Peyer's patch (tissue), 4 donors: ENCODE measurements at regions not wholly inside any gene's neighbourhood (a gene's known extent, or its start where the extent isn't known, plus 50 kb on each side); places are given as distances from the start of the nearest gene placed in this dataset.

ENCODE experiments used
- DNase-seq, 3 donors: peaks; one replicate each; pipeline ENCODE4 v3.0.0-alpha.2; 2017 to 2019
- H3K27ac ChIP-seq, 4 donors: fragments of 200-600 bp; sonication (generic); one replicate each; pipeline ENCODE4 v1.5.1; 2016 to 2019
- H3K27me3 ChIP-seq, 2 donors: fragments of 200-600 bp; sonication (generic); one replicate each; pipeline ENCODE4 v1.5.1; 2019
- H3K36me3 ChIP-seq, 3 donors: fragments of 200-600 bp; sonication (generic); one replicate each; pipeline ENCODE4 v1.5.1; 2016 to 2019
- H3K4me1 ChIP-seq, 4 donors: fragments of 200-600 bp; sonication (generic); one replicate each; pipeline ENCODE4 v1.5.1; 2016 to 2019
- H3K4me3 ChIP-seq, 4 donors: fragments of 200-600 bp; sonication (generic); 1 replicate in 3 of 4; 2 replicates in 1 of 4; pipeline ENCODE4 v1.5.1; 2016 to 2019; ENCODE audit warnings: mild to moderate bottlenecking in 1 of 4
- H3K9me3 ChIP-seq, 4 donors: fragments of 200-600 bp; sonication (generic); one replicate each; pipeline ENCODE4 v1.5.1; 2016 to 2019; ENCODE audit warnings: mild to moderate bottlenecking in 1 of 4
- POLR2A ChIP-seq, 2 donors: fragments of 450-650 bp; IDR thresholded peaks; one replicate each; pipeline ENCODE4 v1.5.1; 2017; ENCODE audit warnings: antibody characterized with exemption in 2 of 2, mild to moderate bottlenecking in 2 of 2, moderate library complexity in 2 of 2
- TF ChIP-seq, protein P1 (sequence below), 6 experiments: fragments of 450-650 bp in 4 of 6; fragments of 200-600 bp in 2 of 6; sonication (generic) in 1 of 6; IDR thresholded peaks; one replicate each; pipeline ENCODE4 v1.5.1; 2017 to 2019; ENCODE audit warnings: antibody characterized with exemption in 6 of 6, mild to moderate bottlenecking in 3 of 6, moderate library complexity in 1 of 6

DNA sequence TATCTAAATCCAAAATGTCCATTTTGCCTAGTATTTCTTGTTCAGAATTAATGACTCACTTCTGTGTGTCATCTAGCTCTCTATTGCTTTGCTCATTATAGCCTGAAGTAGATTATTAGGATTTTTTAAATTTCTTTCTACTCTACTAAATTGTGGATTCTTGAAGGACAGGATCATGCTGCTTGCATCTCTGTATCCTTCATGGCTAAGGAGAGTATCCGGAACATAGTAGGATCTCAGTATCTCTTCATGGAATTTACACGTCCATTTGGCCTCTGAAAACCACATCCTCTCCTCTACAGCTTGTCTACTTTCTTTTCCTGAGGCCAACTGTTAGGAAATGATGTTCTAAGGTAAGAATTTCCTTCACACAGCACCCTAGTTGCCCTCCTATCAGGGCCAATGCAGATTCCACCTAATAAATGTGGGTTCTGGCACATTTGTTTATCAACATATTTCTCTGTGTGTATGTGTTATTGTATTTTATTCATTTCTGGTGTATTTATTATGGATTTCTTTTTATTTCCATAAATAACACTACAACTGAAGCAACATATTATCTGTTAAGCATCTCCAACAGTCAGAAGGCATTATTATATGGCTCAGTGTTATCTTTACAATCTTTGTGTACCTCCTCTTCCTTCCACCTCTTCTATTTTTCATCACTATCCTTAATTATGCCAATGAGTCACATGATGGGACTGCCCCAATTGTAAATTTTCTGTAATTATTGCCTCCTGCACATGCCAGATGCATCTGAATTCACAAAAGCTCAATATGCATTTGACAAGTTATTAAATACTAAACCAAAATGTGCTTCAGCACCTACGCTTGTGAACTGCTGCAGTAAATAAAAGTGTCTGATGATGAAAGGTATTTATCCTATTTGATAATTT is 557.8 kb upstream of the TLE4 start:
- Histone ChIP-seq H3K4me3 (no peak overlapping the region), H3K4me1 (no peaks in the 10 kb centered on the region), H3K36me3 (no peaks in the 10 kb centered on the region), H3K27ac (no peak overlapping the region), H3K27me3 (no peaks in the 10 kb centered on the region), H3K9me3 (no peaks in the 10 kb centered on the region)
- DNase-seq = no peak
- TF ChIP-seq, protein P1, sequence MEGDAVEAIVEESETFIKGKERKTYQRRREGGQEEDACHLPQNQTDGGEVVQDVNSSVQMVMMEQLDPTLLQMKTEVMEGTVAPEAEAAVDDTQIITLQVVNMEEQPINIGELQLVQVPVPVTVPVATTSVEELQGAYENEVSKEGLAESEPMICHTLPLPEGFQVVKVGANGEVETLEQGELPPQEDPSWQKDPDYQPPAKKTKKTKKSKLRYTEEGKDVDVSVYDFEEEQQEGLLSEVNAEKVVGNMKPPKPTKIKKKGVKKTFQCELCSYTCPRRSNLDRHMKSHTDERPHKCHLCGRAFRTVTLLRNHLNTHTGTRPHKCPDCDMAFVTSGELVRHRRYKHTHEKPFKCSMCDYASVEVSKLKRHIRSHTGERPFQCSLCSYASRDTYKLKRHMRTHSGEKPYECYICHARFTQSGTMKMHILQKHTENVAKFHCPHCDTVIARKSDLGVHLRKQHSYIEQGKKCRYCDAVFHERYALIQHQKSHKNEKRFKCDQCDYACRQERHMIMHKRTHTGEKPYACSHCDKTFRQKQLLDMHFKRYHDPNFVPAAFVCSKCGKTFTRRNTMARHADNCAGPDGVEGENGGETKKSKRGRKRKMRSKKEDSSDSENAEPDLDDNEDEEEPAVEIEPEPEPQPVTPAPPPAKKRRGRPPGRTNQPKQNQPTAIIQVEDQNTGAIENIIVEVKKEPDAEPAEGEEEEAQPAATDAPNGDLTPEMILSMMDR (IDR thresholded peaks at IDR 0.05) = no peak
- TF ChIP-seq POLR2A (IDR thresholded peaks at IDR 0.05) = no peak

DNA sequence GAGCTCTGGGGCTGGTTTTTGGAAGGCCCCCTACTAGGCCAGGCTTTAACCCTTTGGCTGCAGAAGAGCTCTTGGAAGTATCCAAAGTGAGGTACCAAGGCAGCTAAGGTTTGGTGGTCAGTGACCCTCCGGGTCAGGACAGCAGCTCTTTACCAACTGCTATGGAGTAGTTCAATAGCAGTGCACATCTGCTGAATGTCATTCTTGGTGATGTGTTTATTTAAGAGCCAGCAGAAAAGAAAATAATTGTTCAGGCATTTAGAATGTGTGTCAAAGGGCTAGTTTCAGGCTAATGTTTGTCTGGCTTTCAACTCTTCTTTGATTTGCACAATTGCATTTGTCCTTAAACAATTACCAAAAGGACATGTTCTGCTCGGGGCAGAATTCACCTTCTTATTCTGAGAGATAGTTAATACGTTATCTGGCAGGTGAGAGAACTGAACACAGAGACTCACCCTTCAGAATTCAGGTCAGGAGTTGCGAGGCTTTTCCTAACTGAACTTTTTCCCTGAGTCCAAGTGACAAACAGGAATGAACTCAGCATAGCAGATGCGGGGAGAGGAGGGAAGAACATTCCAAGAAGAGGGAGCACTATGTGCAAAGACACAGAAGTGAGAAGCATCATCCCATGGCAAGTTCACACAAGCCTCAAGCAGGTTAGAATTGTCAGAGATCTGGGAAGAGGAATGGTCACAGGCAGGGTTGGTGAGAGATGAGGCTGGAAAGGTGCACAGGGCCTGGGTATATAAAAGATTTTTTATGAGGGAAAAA is 556.7 kb upstream of the TLE4 start:
- Histone ChIP-seq H3K4me3 (no peak overlapping the region), H3K4me1 (no peaks in the 10 kb centered on the region), H3K9me3 (no peaks in the 10 kb centered on the region), H3K27ac (no peak overlapping the region), H3K27me3 (no peaks in the 10 kb centered on the region), H3K36me3 (no peaks in the 10 kb centered on the region)
- DNase-seq = no peak
- TF ChIP-seq, protein P1 (IDR thresholded peaks at IDR 0.05) = no peak
- no peak for TF ChIP-seq POLR2A (IDR thresholded peaks at IDR 0.05)

DNA sequence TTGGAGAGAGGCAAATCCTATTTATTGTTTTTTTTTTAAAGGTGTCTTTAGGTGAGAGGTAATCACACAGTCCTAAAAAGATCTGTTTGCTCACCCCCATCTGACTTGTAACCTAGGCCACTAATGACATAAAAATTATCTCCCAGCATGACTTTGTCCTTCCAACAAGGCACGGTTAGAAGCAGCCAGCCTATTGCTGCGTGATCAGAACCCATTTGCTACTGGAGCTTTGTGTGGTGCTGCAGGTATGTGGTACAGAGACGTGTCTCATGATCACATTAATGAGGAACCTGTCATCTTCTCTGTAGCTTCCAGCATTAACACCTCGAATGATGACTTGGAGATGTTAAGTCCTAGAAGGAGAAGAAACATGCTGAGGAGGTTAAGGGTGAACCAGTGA is 555.8 kb upstream of the TLE4 start:
- Histone ChIP-seq H3K4me1 (no peaks in the 10 kb centered on the region), H3K4me3 (no peak overlapping the region), H3K9me3 (peaks cover 0 to 3% (median 0%) of the 10 kb centered on the region in 4 donors), H3K36me3 (no peaks in the 10 kb centered on the region), H3K27ac (no peak overlapping the region), H3K27me3 (no peaks in the 10 kb centered on the region)
- TF ChIP-seq, protein P1 (IDR thresholded peaks at IDR 0.05) = no peak
- TF ChIP-seq POLR2A (IDR thresholded peaks at IDR 0.05) = no peak
- no peak for DNase-seq

DNA sequence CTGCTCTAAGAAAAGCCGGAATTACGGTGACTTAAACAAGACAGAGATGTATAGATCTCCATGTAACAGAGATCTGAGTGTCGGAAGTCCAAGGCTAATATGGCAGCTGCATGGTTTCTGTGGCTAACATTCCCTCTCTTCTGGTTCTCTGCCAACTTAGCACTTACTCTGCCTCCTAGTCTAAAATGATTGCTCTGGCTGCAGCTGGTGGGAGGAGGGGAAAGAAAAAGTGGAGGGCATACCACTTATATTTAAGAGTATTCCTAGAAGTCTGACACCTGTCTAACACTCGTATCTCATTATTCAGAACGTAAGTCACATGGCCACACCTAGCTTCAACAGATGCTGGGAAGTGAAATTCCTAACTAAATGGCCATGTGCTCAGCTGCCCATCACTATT is 551.5 kb upstream of the TLE4 start:
- no peak for DNase-seq
- H3K4me1 ChIP-seq = no peaks in the 10 kb centered on the region
- H3K27ac ChIP-seq = no peak overlapping the region
- TF ChIP-seq, protein P1 (IDR thresholded peaks at IDR 0.05) = no peak
- TF ChIP-seq POLR2A (IDR thresholded peaks at IDR 0.05) = no peak
- H3K4me3 ChIP-seq = no peak overlapping the region
- no peaks in the 10 kb centered on the region for H3K36me3 ChIP-seq
- H3K27me3 ChIP-seq = no peaks in the 10 kb centered on the region
- peaks cover 0 to 3% (median 0%) of the 10 kb centered on the region in 4 donors for H3K9me3 ChIP-seq

DNA sequence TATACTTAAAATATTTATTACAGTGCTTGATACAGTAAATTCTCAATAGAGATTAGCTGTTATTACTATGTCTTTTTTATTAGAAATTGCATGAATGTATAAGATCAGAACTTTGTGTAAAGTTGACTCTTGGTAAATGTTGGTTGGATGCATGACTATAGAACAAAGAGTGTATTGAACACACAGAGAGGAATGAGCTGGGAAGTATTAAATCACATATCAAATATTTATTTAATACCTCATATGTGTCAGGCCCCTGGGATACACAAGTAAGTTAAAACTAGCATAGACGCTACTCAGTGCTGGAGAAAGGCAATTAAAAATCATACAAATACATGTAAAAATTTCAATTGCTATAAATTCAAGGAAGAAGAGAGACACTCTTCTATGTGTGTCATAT is 550.7 kb upstream of the TLE4 start:
- Histone ChIP-seq H3K4me3 (no peak overlapping the region), H3K9me3 (peaks cover 0 to 3% (median 0%) of the 10 kb centered on the region in 4 donors), H3K36me3 (no peaks in the 10 kb centered on the region), H3K4me1 (no peaks in the 10 kb centered on the region), H3K27me3 (no peaks in the 10 kb centered on the region), H3K27ac (no peak overlapping the region)
- TF ChIP-seq, protein P1 (IDR thresholded peaks at IDR 0.05) = no peak
- TF ChIP-seq POLR2A (IDR thresholded peaks at IDR 0.05) = no peak
- DNase-seq = no peak
